Endodermal cell (in vitro differentiated cells): ENCODE measurements at regions not wholly inside any gene's neighbourhood (a gene's known extent, or its start where the extent isn't known, plus 50 kb on each side); places are given as distances from the start of the nearest gene placed in this dataset.

Experiments
- DNase-seq: peaks from one replicate; pipeline ENCODE4 v3.0.0-alpha.2; 2017
- H3K27ac ChIP-seq: 2 replicates; pipeline ENCODE4 v1.5.1; 2013; ENCODE audit warnings: mild to moderate bottlenecking, low read depth, low read length, moderate library complexity
- H3K27me3 ChIP-seq: 2 replicates; pipeline ENCODE4 v1.6.1; 2013; ENCODE audit warnings: mild to moderate bottlenecking, low read length, moderate library complexity; ENCODE audit not compliant: insufficient read depth, control insufficient read depth, poor library complexity, severe bottlenecking
- H3K36me3 ChIP-seq: 2 replicates; pipeline ENCODE4 v1.7.0; 2013; ENCODE audit warnings: mild to moderate bottlenecking, low read length, moderate library complexity; ENCODE audit not compliant: control insufficient read depth, insufficient read depth
- H3K4me1 ChIP-seq: one replicate; pipeline ENCODE4 v1.7.0; 2013; ENCODE audit warnings: low read length; ENCODE audit not compliant: control insufficient read depth, insufficient read depth
- H3K4me3 ChIP-seq: 2 replicates; pipeline ENCODE4 v1.5.1; 2013; ENCODE audit warnings: mild to moderate bottlenecking, low read length, moderate library complexity
- H3K9ac ChIP-seq: 2 replicates; pipeline ENCODE4 v1.6.1; 2013; ENCODE audit warnings: mild to moderate bottlenecking, low read length, moderate library complexity; ENCODE audit not compliant: poor library complexity, severe bottlenecking; ENCODE audit errors: extremely low read depth
- H3K9me3 ChIP-seq: 2 replicates; pipeline ENCODE4 v1.6.1; 2013; ENCODE audit warnings: mild to moderate bottlenecking, low read length, moderate library complexity; ENCODE audit not compliant: control insufficient read depth
- H3K27ac Mint-ChIP-seq: 2 replicates; pipeline ENCODE4 v1.8.0; 2020; ENCODE audit warnings: mixed read lengths
- H3K27me3 Mint-ChIP-seq: 2 replicates; pipeline ENCODE4 v1.8.0; 2021; ENCODE audit warnings: mild to moderate bottlenecking, mixed read lengths; ENCODE audit not compliant: insufficient read depth
- H3K36me3 Mint-ChIP-seq: 2 replicates; pipeline ENCODE4 v1.8.0; 2020; ENCODE audit warnings: low read depth, mixed read lengths
- H3K4me1 Mint-ChIP-seq: 2 replicates; pipeline ENCODE4 v1.8.0; 2020; ENCODE audit warnings: mixed read lengths
- H3K4me3 Mint-ChIP-seq: 2 replicates; pipeline ENCODE4 v1.8.0; 2020; ENCODE audit warnings: mild to moderate bottlenecking, moderate library complexity, mixed read lengths
- H3K9me3 Mint-ChIP-seq: 2 replicates; pipeline ENCODE4 v1.8.0; 2020; ENCODE audit warnings: mild to moderate bottlenecking, mixed read lengths
- CTCF ChIP-seq: fragments of 200-600 bp; sonication (generic); conservative IDR thresholded peaks from 2 replicates; pipeline ENCODE4 v1.5.0; 2021; ENCODE audit warnings: antibody characterized with exemption, mild to moderate bottlenecking
- WGBS, 2 experiments: methylation state at CpG; one replicate each; pipeline versions ENCODE4 v1.1.5 to v1.1.7; 2013; ENCODE audit warnings: missing lambda C conversion rate in 2 of 2, mixed read lengths in 1 of 2; ENCODE audit not compliant: insufficient coverage in 1 of 2, insufficient read length in 1 of 2; 5-methylcytosine and 5-hydroxymethylcytosine counted together

DNA sequence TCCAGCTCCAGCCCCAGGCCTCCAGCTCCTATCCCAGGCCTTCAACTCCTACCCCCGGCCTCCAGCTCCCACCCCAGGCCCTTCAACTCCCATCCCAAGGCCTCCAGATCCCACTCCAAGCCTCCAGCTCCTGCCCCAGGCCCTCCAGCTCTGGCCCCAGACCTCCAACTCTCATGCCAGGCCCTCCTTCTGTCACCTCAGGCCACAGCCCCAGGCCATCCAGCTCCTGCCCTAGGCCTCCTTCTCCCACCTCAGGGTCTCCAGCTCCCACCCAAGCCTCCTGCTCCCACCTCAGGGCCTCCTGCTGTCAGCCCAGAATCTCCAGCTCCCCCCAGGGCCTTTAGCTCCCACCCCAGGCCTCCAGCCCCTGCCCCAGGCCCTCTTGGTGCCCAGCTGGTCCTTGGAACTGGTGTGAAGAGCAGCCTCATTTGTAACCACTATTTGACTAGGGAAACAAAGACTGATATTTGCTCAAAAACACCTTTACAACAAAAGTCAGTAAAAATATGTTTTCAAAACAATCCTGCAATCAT is 67.8 kb upstream of the SALL3 start:
- Histone ChIP-seq H3K4me3 (no peak overlapping the region), H3K36me3 (no peaks in the 10 kb centered on the region), H3K27ac (no peak overlapping the region), H3K27me3 (no peaks in the 10 kb centered on the region), H3K4me1 (no peaks in the 10 kb centered on the region), H3K9ac (no peak overlapping the region), H3K9me3 (no peaks in the 10 kb centered on the region)
- Mint-ChIP-seq H3K9me3 (no peaks in the 10 kb centered on the region), H3K4me1 (no peaks in the 10 kb centered on the region), H3K36me3 (no peaks in the 10 kb centered on the region), H3K27me3 (peaks cover 2% of the 10 kb centered on the region), H3K27ac (no peak overlapping the region), H3K4me3 (no peak overlapping the region)
- peak; percentile 19 for DNase-seq
- TF ChIP-seq CTCF = no peak
- 88% methylated on average over 1 of the region's 1 CpG; no CpG with 5 or more reads in 1 of the 2 experiments for WGBS, 2 experiments

DNA sequence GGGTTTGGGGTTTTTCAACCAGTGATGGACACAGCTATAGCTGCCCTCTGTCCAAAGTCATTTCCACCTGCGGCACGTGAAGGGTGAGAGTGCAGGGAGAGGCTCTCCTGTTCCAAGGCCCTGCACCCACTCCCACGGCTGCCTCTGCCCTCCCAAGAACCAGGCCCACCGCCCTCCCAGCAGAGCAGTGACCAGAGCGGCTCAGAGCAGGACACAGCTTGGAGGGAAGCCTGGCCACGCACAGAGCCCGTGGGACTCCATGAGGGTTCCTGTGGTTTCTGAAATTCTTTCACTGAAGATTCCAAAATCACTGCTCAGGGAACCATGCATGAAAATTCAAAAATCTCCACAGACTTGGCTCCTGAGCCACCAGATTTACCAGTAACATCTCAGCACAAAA is 67.3 kb upstream of the SALL3 start:
- DNase-seq = peak; percentile 14
- H3K27me3 ChIP-seq = no peaks in the 10 kb centered on the region

GRCh38 chr18:78912844-78913243 is 66.8 kb upstream of the SALL3 start:
- Mint-ChIP-seq H3K4me3 (no peak overlapping the region), H3K36me3 (no peaks in the 10 kb centered on the region), H3K4me1 (no peaks in the 10 kb centered on the region), H3K27ac (no peak overlapping the region), H3K27me3 (peaks cover 2% of the 10 kb centered on the region), H3K9me3 (peaks cover 3% of the 10 kb centered on the region)
- no peak overlapping the region for H3K9ac ChIP-seq
- H3K4me3 ChIP-seq = no peak overlapping the region
- no peak overlapping the region for H3K27ac ChIP-seq
- H3K27me3 ChIP-seq = no peaks in the 10 kb centered on the region
- H3K4me1 ChIP-seq = no peaks in the 10 kb centered on the region
- 93 to 95% methylated on average over 16 to 18 of the region's 18 CpGs for WGBS, 2 experiments
- H3K36me3 ChIP-seq = no peaks in the 10 kb centered on the region
- no peak for TF ChIP-seq CTCF
- no peaks in the 10 kb centered on the region for H3K9me3 ChIP-seq
- peak; percentile 37 for DNase-seq

More for the DNA sequence above, 67.3 kb upstream of the SALL3 start:
- Histone ChIP-seq H3K4me3 (no peak overlapping the region), H3K27ac (no peak overlapping the region), H3K9ac (no peak overlapping the region), H3K4me1 (no peaks in the 10 kb centered on the region), H3K36me3 (no peaks in the 10 kb centered on the region), H3K9me3 (no peaks in the 10 kb centered on the region)
- Mint-ChIP-seq H3K4me1 (no peaks in the 10 kb centered on the region), H3K27ac (no peak overlapping the region), H3K36me3 (no peaks in the 10 kb centered on the region), H3K27me3 (peaks cover 2% of the 10 kb centered on the region), H3K4me3 (no peak overlapping the region), H3K9me3 (peaks cover 1% of the 10 kb centered on the region)
- 93 to 94% methylated on average over 2 to 7 of the region's 7 CpGs for WGBS, 2 experiments
- no peak for TF ChIP-seq CTCF
